ENCODE measurements at regions not wholly inside any gene's neighbourhood (a gene's known extent, or its start where the extent isn't known, plus 50 kb on each side); places are given as distances from the start of the nearest gene placed in this dataset.

- ATAC-seq (peak; percentile 64), DNase-seq (ENCODE audit: low read depth, low spot score) (no peak), FAIRE-seq (peak; percentile 52)
- BruUV-seq (replicated peaks): no TSS peak
- Histone ChIP-seq H3K9ac (ENCODE audit: control insufficient read depth, insufficient read depth, low read length) (no peak overlapping the region), H3K4me2 (ENCODE audit: control insufficient read depth, insufficient read depth) (no peak overlapping the region), H3K79me2 (ENCODE audit: control insufficient read depth, insufficient read depth, low read length) (no peaks in the 10 kb centered on the region), H3K4me3 (no peak overlapping the region), H3K27me3 (replicated peaks in 1 of 2; ENCODE audit: control insufficient read depth in 2 of 2, insufficient read depth in 2 of 2, low read length in 1 of 2) (peaks cover 0 to 4% of the 10 kb centered on the region in 2 experiments; a peak in 1 of 4 replicates), H4K20me1 (ENCODE audit: control insufficient read depth, insufficient read depth) (no peaks in the 10 kb centered on the region), H3K36me3 (ENCODE audit: control insufficient read depth in 2 of 2, insufficient read depth in 2 of 2, low read length in 1 of 2) (no peaks in the 10 kb centered on the region), H2AFZ (ENCODE audit: control insufficient read depth, low read depth, low read length) (no peak overlapping the region), H3K4me1 (ENCODE audit: control insufficient read depth, insufficient read depth, low read length) (no peaks in the 10 kb centered on the region), H3K9me3 (replicated peaks; ENCODE audit: control insufficient read depth, insufficient read depth, low read length) (no peaks in the 10 kb centered on the region), H3K27ac (ENCODE audit: control insufficient read depth, insufficient read depth) (no peak overlapping the region)
- intact Hi-C loops (cut with micrococcal nuclease; ENCODE audit: unreplicated experiment): loop anchor here (1.0 to 5.0 kb wide), 3 partner anchors 307 to 839 kb away; no protein-coding TSS in a partner anchor
- no peak for TF ChIP-seq ZNF274 (IDR thresholded peaks at IDR 0.05; ENCODE audit: insufficient read depth, insufficient read length)
- peak; percentile 26; the same call in 1 of the 2 replicates for TF ChIP-seq RUNX3 (IDR thresholded peaks at IDR 0.05; ENCODE audit: low read length)
- peak; percentile 77 for TF ChIP-seq SMC3 (IDR thresholded peaks at IDR 0.05; ENCODE audit: borderline replicate concordance, low read length)
- TF ChIP-seq FOXM1 (IDR thresholded peaks at IDR 0.05; ENCODE audit: low read depth, low read length): no peak
- TF ChIP-seq BMI1 (IDR thresholded peaks at IDR 0.05; ENCODE audit: borderline replicate concordance): no peak
- no peak for TF ChIP-seq POLR2A (IDR thresholded peaks at IDR 0.05; ENCODE audit: low read depth, low read length)
- TF ChIP-seq, protein P1, sequence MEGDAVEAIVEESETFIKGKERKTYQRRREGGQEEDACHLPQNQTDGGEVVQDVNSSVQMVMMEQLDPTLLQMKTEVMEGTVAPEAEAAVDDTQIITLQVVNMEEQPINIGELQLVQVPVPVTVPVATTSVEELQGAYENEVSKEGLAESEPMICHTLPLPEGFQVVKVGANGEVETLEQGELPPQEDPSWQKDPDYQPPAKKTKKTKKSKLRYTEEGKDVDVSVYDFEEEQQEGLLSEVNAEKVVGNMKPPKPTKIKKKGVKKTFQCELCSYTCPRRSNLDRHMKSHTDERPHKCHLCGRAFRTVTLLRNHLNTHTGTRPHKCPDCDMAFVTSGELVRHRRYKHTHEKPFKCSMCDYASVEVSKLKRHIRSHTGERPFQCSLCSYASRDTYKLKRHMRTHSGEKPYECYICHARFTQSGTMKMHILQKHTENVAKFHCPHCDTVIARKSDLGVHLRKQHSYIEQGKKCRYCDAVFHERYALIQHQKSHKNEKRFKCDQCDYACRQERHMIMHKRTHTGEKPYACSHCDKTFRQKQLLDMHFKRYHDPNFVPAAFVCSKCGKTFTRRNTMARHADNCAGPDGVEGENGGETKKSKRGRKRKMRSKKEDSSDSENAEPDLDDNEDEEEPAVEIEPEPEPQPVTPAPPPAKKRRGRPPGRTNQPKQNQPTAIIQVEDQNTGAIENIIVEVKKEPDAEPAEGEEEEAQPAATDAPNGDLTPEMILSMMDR (IDR thresholded peaks at IDR 0.05 in 2 of 3, conservative IDR thresholded peaks at IDR 0.05 in 1 of 3; ENCODE audit: control insufficient read depth in 2 of 3, extremely low read depth in 1 of 3, insufficient read depth in 1 of 3, low read depth in 3 of 3, low read length in 3 of 3): peak; percentile 34 to 56 (median 56); a peak in 5 of 6 replicates
- TF ChIP-seq RAD21 (IDR thresholded peaks at IDR 0.05; ENCODE audit: insufficient read depth, low read depth, low read length): peak; percentile 70
- TF ChIP-seq, protein P2, sequence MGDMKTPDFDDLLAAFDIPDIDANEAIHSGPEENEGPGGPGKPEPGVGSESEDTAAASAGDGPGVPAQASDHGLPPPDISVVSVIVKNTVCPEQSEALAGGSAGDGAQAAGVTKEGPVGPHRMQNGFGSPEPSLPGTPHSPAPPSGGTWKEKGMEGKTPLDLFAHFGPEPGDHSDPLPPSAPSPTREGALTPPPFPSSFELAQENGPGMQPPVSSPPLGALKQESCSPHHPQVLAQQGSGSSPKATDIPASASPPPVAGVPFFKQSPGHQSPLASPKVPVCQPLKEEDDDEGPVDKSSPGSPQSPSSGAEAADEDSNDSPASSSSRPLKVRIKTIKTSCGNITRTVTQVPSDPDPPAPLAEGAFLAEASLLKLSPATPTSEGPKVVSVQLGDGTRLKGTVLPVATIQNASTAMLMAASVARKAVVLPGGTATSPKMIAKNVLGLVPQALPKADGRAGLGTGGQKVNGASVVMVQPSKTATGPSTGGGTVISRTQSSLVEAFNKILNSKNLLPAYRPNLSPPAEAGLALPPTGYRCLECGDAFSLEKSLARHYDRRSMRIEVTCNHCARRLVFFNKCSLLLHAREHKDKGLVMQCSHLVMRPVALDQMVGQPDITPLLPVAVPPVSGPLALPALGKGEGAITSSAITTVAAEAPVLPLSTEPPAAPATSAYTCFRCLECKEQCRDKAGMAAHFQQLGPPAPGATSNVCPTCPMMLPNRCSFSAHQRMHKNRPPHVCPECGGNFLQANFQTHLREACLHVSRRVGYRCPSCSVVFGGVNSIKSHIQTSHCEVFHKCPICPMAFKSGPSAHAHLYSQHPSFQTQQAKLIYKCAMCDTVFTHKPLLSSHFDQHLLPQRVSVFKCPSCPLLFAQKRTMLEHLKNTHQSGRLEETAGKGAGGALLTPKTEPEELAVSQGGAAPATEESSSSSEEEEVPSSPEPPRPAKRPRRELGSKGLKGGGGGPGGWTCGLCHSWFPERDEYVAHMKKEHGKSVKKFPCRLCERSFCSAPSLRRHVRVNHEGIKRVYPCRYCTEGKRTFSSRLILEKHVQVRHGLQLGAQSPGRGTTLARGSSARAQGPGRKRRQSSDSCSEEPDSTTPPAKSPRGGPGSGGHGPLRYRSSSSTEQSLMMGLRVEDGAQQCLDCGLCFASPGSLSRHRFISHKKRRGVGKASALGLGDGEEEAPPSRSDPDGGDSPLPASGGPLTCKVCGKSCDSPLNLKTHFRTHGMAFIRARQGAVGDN (IDR thresholded peaks at IDR 0.05): no peak
- TF ChIP-seq E2F8 (IDR thresholded peaks at IDR 0.05; ENCODE audit: low read depth, partially characterized antibody): no peak
- no peak for TF ChIP-seq ZBED1 (IDR thresholded peaks at IDR 0.05; ENCODE audit: borderline replicate concordance)
- TF ChIP-seq CHD4 (IDR thresholded peaks at IDR 0.05): no peak
- TF ChIP-seq, protein P3, sequence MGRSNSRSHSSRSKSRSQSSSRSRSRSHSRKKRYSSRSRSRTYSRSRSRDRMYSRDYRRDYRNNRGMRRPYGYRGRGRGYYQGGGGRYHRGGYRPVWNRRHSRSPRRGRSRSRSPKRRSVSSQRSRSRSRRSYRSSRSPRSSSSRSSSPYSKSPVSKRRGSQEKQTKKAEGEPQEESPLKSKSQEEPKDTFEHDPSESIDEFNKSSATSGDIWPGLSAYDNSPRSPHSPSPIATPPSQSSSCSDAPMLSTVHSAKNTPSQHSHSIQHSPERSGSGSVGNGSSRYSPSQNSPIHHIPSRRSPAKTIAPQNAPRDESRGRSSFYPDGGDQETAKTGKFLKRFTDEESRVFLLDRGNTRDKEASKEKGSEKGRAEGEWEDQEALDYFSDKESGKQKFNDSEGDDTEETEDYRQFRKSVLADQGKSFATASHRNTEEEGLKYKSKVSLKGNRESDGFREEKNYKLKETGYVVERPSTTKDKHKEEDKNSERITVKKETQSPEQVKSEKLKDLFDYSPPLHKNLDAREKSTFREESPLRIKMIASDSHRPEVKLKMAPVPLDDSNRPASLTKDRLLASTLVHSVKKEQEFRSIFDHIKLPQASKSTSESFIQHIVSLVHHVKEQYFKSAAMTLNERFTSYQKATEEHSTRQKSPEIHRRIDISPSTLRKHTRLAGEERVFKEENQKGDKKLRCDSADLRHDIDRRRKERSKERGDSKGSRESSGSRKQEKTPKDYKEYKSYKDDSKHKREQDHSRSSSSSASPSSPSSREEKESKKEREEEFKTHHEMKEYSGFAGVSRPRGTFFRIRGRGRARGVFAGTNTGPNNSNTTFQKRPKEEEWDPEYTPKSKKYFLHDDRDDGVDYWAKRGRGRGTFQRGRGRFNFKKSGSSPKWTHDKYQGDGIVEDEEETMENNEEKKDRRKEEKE (IDR thresholded peaks at IDR 0.05): no peak
- in situ Hi-C loops (cut with MboI): loop anchor here (5.0 kb wide), 1 partner anchor 309 kb away; no protein-coding TSS in a partner anchor
- ChIA-PET CTCF (interaction anchor here (0.7 to 11.6 kb wide), 23 partner anchors 9 to 736 kb away, joined by 3 to 314 read pairs (median 4); no protein-coding TSS in a partner anchor), RAD21 (ENCODE audit: unreplicated experiment) (interaction anchor here (0.6 to 7.6 kb wide), 22 partner anchors 43 to 735 kb away, joined by 3 to 177 read pairs (median 4); no protein-coding TSS in a partner anchor), POLR2A (interaction anchor here (0.6 kb wide), 1 partner anchor 24 kb away, joined by 5 read pairs; no protein-coding TSS in a partner anchor), SMC1A (ENCODE audit: uncharacterized antibody, unreplicated experiment) (interaction anchor here (0.6 to 7.4 kb wide), 25 partner anchors 10 to 734 kb away, joined by 3 to 158 read pairs (median 4); no protein-coding TSS in a partner anchor)
- WGBS (ENCODE audit: insufficient coverage, insufficient replicate concordance, low lambda C conversion rate, missing lambda C conversion rate): 0% methylated on average over 7 of the region's 7 CpGs
Measured at GRCh38 chr3:102536456-102536855, 101.6 kb downstream of the ZPLD1 start.
